ENCODE measurements at regions not wholly inside any gene's neighbourhood (a gene's known extent, or its start where the extent isn't known, plus 50 kb on each side); places are given as distances from the start of the nearest gene placed in this dataset.

- TF ChIP-seq CTCF (IDR thresholded peaks at IDR 0.05) (no peak), POLR2A (IDR thresholded peaks at IDR 0.05) (no peak)
Observed at GRCh38 chr1:164210211-164210739, 348.7 kb upstream of the PBX1 start.

Data from Peyer's patch (tissue), 4 donors.